CD14-positive monocyte (primary cell): ENCODE measurements at regions not wholly inside any gene's neighbourhood (a gene's known extent, or its start where the extent isn't known, plus 50 kb on each side); places are given as distances from the start of the nearest gene placed in this dataset.

Source experiments
- DNase-seq, 3 donors: peaks; one replicate each; pipeline ENCODE4 v3.0.0-alpha.2; 2011 to 2022
- H2AFZ ChIP-seq: 2 replicates; pipeline ENCODE4 v1.6.0; 2012; ENCODE audit warnings: mild to moderate bottlenecking, low read depth, low read length, inconsistent platforms; ENCODE audit not compliant: insufficient read depth, poor library complexity, severe bottlenecking
- H3K27ac ChIP-seq, 2 donors: 1 replicate in 1 of 2; 2 replicates in 1 of 2; pipeline ENCODE4 v1.5.1; 2012 to 2013; ENCODE audit warnings: low read length in 2 of 2, control low read depth in 1 of 2, inconsistent platforms in 1 of 2, low read depth in 1 of 2, mild to moderate bottlenecking in 1 of 2
- H3K27me3 ChIP-seq, 2 donors: one replicate each; pipeline versions ENCODE4 v1.6.0 to v1.6.1; 2011 to 2013; ENCODE audit warnings: low read length in 2 of 2; ENCODE audit not compliant: control insufficient read depth in 2 of 2, insufficient read depth in 2 of 2
- H3K36me3 ChIP-seq, 2 donors: replicated peaks in 1 of 2; 1 replicate in 1 of 2; 2 replicates in 1 of 2; pipeline versions ENCODE4 v1.5.1 to v1.6.1; 2012 to 2013; ENCODE audit warnings: low read length in 2 of 2, control low read depth in 1 of 2, inconsistent platforms in 1 of 2, mild to moderate bottlenecking in 1 of 2; ENCODE audit not compliant: insufficient read depth in 2 of 2, control insufficient read depth in 1 of 2
- H3K4me1 ChIP-seq, 2 donors: 1 replicate in 1 of 2; 2 replicates in 1 of 2; pipeline versions ENCODE4 v1.5.1 to v1.6.1; 2012 to 2013; ENCODE audit warnings: low read length in 2 of 2, control low read depth in 1 of 2, inconsistent platforms in 1 of 2, mild to moderate bottlenecking in 1 of 2, moderate library complexity in 1 of 2; ENCODE audit not compliant: insufficient read depth in 2 of 2, control insufficient read depth in 1 of 2
- H3K4me2 ChIP-seq: replicated peaks from 2 replicates; pipeline ENCODE3; 2012; ENCODE audit warnings: low read length, moderate library complexity, mild to moderate bottlenecking; ENCODE audit not compliant: poor library complexity, severe bottlenecking; ENCODE audit errors: extremely low read depth
- H3K4me3 ChIP-seq, 3 experiments: fragments of 200-600 bp in 1 of 3; sonication (generic) in 1 of 3; replicated peaks in 1 of 3; 1 replicate in 2 of 3; 2 replicates in 1 of 3; pipeline ENCODE4 v1.5.1; 2011 to 2013; ENCODE audit warnings: low read length in 3 of 3, mild to moderate bottlenecking in 3 of 3, control low read depth in 2 of 3, low read depth in 2 of 3, inconsistent platforms in 1 of 3, moderate library complexity in 1 of 3
- H3K79me2 ChIP-seq: 2 replicates; pipeline ENCODE4 v1.6.0; 2012; ENCODE audit warnings: mild to moderate bottlenecking, control low read depth, inconsistent platforms, low read length, moderate library complexity; ENCODE audit not compliant: insufficient read depth
- H3K9ac ChIP-seq: 2 replicates; pipeline ENCODE4 v1.6.0; 2017; ENCODE audit warnings: low read length, mild to moderate bottlenecking; ENCODE audit not compliant: insufficient read depth, poor library complexity, severe bottlenecking
- H3K9me3 ChIP-seq, 2 donors: replicated peaks in 1 of 2; 1 replicate in 1 of 2; 2 replicates in 1 of 2; pipeline versions ENCODE4 v1.5.1 to v1.6.1; 2012 to 2013; ENCODE audit warnings: low read length in 2 of 2, control low read depth in 1 of 2; ENCODE audit not compliant: control insufficient read depth in 1 of 2, insufficient read depth in 1 of 2
- H4K20me1 ChIP-seq: 2 replicates; pipeline ENCODE4 v1.6.0; 2012; ENCODE audit warnings: mild to moderate bottlenecking, low read length, control low read depth, moderate library complexity; ENCODE audit not compliant: insufficient read depth
- H3K27ac Mint-ChIP-seq, 7 donors: one replicate each; pipeline ENCODE4 v1.8.0; 2020; ENCODE audit warnings: mild to moderate bottlenecking in 7 of 7, mixed read lengths in 7 of 7, moderate library complexity in 6 of 7, inconsistent platforms in 2 of 7
- H3K27me3 Mint-ChIP-seq, 3 donors: one replicate each; pipeline ENCODE4 v1.8.0; 2021 to 2022; ENCODE audit warnings: low read depth in 3 of 3, mild to moderate bottlenecking in 3 of 3, mixed read lengths in 3 of 3, moderate library complexity in 3 of 3, inconsistent platforms in 1 of 3
- H3K36me3 Mint-ChIP-seq, 2 donors: one replicate each; pipeline ENCODE4 v1.8.0; 2020; ENCODE audit warnings: mixed read lengths in 2 of 2, inconsistent platforms in 1 of 2, mild to moderate bottlenecking in 1 of 2
- H3K4me1 Mint-ChIP-seq: one replicate; pipeline ENCODE4 v1.8.0; 2020; ENCODE audit warnings: mild to moderate bottlenecking, mixed read lengths
- H3K4me3 Mint-ChIP-seq, 2 donors: one replicate each; pipeline ENCODE4 v1.8.0; 2020; ENCODE audit warnings: mild to moderate bottlenecking in 2 of 2, mixed read lengths in 2 of 2, moderate library complexity in 1 of 2
- H3K9me3 Mint-ChIP-seq, 7 donors: one replicate each; pipeline ENCODE4 v1.8.0; 2020 to 2022; ENCODE audit warnings: mixed read lengths in 7 of 7, mild to moderate bottlenecking in 6 of 7, moderate library complexity in 6 of 7, inconsistent platforms in 2 of 7
- CTCF ChIP-seq: fragments of 200-600 bp; IDR thresholded peaks from one replicate; pipeline ENCODE4 v1.8.0; 2022; ENCODE audit warnings: antibody characterized with exemption, mild to moderate bottlenecking
- WGBS: methylation state at CpG from one replicate; pipeline ENCODE4 v1.1.5; 2013; ENCODE audit warnings: missing lambda C conversion rate; ENCODE audit not compliant: insufficient coverage; 5-methylcytosine and 5-hydroxymethylcytosine counted together
- intact Hi-C, 2 donors: fragments of 100-400 bp; cut with micrococcal nuclease; formaldehyde crosslinking; loops; one replicate each; pipeline versions ENCODE4 v1.15.0 to v1.15.1; 2023

GRCh38 chr6:74420221-74420620, 724.2 kb downstream of the CD109 start:
- DNase-seq, result no peak
- H3K27me3 ChIP-seq, result no peaks in the 10 kb centered on the region
- intact Hi-C loops, result no loop called here
- no peak for TF ChIP-seq CTCF
- H3K9ac ChIP-seq, result no peak overlapping the region
- Mint-ChIP-seq H3K36me3 (no peaks in the 10 kb centered on the region), H3K4me1 (no peaks in the 10 kb centered on the region), H3K27ac (no peak overlapping the region), H3K9me3 (peaks cover 0 to 9% (median 4%) of the 10 kb centered on the region in 7 donors), H3K27me3 (peaks cover 0 to 2% (median 1%) of the 10 kb centered on the region in 3 donors), H3K4me3 (no peak overlapping the region)
- H3K79me2 ChIP-seq, result no peaks in the 10 kb centered on the region
- H3K36me3 ChIP-seq, result no peaks in the 10 kb centered on the region
- H3K4me1 ChIP-seq, result no peaks in the 10 kb centered on the region
- no peak overlapping the region for H3K4me2 ChIP-seq
- H3K4me3 ChIP-seq, result no peak overlapping the region
- no peaks in the 10 kb centered on the region for H4K20me1 ChIP-seq
- WGBS, result 88% methylated on average over 1 of the region's 1 CpG
- no peak overlapping the region for H3K27ac ChIP-seq
- H2AFZ ChIP-seq, result no peak overlapping the region
- H3K9me3 ChIP-seq, result peaks cover 7 to 10% of the 10 kb centered on the region in 2 donors

GRCh38 chr6:74415056-74415455, 719.1 kb downstream of the CD109 start:
- Mint-ChIP-seq H3K9me3 (peaks cover 0 to 1% (median 0%) of the 10 kb centered on the region in 7 donors), H3K4me3 (no peak overlapping the region), H3K27me3 (peaks cover 0 to 4% (median 2%) of the 10 kb centered on the region in 3 donors), H3K4me1 (no peaks in the 10 kb centered on the region), H3K36me3 (no peaks in the 10 kb centered on the region), H3K27ac (no peak overlapping the region)
- Histone ChIP-seq H3K36me3 (no peaks in the 10 kb centered on the region), H3K27me3 (no peaks in the 10 kb centered on the region), H3K4me2 (no peak overlapping the region), H3K9ac (no peak overlapping the region), H3K9me3 (peaks cover 0 to under 1% of the 10 kb centered on the region in 2 donors), H3K4me3 (no peak overlapping the region), H2AFZ (no peak overlapping the region), H3K79me2 (no peaks in the 10 kb centered on the region), H4K20me1 (no peaks in the 10 kb centered on the region), H3K4me1 (no peaks in the 10 kb centered on the region), H3K27ac (no peak overlapping the region)
- intact Hi-C loops, result no loop called here
- TF ChIP-seq CTCF, result no peak
- DNase-seq, result no peak
